GM12892 (cell line): ENCODE measurements at regions not wholly inside any gene's neighbourhood (a gene's known extent, or its start where the extent isn't known, plus 50 kb on each side); places are given as distances from the start of the nearest gene placed in this dataset.
"Not testable (repeated sequence)": the region's sequence is repeated elsewhere in the genome, so short reads cannot be mapped to it uniquely, and the experiment has no call there.

Experiments
- POLR2A ChIP-seq: IDR thresholded peaks from 2 replicates; pipeline ENCODE4 v1.6.1; 2011; ENCODE audit warnings: low read depth, low read length, control low read depth
- POLR2AphosphoS5 ChIP-seq: IDR thresholded peaks from 2 replicates; pipeline ENCODE4 v1.6.1; 2011; ENCODE audit warnings: low read depth, low read length, control low read depth

DNA sequence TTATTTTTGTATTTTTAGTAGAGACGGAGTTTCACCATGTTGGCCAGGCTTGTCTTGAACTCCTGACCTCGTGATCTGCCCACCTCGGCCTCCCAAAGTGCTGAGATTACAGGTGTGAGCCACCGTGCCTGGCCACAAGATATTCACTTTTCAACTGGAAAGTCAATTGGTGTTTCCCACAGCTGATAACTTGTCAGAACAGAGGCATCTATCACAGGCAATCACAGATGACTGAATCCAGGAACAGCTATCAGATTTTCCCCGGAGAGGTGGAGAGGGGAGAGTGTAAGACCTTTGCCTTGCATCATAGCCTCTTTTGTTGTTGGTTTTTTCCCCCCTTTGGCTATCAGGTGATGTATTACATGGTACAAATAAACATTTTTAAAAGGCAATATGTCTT lies 84.5 kb downstream of the GADD45G start:
- TF ChIP-seq POLR2AphosphoS5, POLR2A: not testable (repeated sequence)
